HG03575 (cell line): ENCODE measurements at regions not wholly inside any gene's neighbourhood (a gene's known extent, or its start where the extent isn't known, plus 50 kb on each side); places are given as distances from the start of the nearest gene placed in this dataset.

Source experiments
- ATAC-seq: cut with Tn5 transposase; IDR thresholded peaks from one replicate; pipeline ENCODE4 v1.9.1; 2021; ENCODE audit not compliant: unreplicated experiment, insufficient number of reproducible peaks, low FRiP score; ENCODE audit errors: extremely low read depth

DNA sequence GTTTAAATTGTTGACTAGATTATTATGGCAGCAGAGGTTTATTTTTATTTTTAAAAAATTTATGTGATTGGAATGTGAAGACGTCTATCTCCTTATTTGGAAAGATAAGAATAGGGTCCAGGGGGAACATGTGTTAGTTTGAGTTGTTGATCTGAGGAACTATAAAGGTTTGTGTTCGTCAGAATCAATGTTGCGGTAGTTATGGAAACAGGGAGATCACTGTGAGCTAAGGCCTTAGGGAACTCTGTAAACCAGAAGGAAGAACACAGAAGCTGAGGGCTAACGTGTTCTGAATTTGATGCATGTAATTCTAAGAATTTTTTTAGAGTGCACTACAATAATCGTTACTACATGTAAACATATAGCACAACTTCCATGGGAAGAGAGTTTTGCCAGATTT lies 168.5 kb upstream of the ZSWIM2 start:
- ATAC-seq, result no peak

DNA sequence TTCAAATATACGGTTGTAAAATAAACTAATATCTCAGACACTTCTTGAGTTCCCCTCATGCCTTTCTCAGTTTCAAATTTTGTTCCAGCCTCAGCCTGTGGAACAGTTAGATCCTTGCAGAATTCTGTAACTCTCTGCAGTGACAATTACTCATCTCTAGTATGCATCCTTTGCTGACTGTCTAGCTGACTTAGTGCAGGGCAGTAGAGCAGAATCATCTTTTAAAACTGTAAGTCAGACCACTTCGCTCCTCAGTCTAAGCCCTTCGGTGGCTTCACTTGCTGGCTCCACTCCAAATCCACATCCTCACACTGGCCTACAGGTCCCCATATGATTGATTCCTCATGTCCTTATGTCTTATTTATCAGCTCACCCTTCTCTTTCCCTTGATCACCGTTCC lies 164.1 kb upstream of the ZSWIM2 start:
- ATAC-seq, result no peak

DNA sequence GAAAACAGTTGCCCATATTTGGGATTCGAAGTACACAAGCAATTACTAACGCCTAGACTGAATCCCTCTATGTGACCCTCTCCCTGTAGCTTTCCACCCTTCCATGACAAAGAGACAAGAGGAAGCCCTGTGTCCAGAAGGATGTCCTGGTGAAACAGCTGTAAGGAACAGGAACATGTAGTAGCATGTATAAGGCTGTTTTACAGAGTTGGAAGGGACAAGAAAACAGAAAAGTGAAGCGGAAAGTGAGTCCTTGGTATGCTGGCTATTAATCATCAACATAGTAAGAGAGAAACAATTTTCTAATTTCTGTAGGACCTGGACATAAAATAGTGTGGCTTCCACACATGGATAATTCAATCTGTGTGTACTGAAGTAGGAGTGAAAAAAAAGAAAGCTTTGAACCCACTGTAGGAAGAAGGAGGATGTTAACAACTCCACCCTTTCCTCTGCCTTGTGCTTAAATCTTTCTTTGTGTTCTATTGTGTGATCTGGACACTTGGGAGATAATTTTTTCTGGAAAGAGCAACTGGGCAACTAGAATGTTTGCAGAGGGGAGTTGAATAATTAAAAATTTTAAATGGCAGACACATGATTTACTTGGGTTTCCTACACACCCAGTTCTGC lies 162.3 kb upstream of the ZSWIM2 start:
- ATAC-seq, result no peak

DNA sequence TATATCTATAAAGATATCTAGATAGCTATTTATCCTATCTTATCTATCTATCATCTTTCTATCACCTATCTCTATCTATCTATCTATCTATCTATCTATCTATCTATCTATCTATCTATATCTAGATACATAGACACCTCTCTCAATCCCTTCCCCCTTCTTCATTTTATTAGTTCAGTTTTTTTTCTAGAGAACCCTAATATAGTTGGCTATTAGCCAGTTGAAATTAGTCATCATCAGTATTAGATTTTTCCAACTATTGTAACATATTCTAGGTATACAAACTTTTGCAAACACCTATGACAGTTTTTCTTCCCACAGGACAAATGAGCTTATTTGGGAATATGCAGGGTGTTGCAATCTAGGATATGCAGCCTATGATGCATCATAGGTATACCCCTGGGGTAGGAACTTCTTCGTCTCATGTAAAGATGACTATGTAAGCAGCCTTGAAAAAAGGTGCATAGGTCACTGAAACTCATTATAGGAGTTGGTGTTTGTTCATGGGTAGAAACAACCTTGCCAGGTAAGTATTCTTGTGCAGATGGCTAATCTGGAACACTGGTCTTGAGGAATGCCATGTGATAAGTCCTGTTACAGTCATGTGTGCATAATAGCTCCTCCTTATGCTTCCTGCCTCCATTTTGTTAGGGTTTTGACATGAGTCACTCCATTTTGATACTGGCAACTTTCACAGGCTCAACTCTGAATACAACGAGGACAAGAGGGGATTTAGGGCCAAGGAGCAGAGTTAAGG lies 160.7 kb upstream of the ZSWIM2 start:
- no peak for ATAC-seq

DNA sequence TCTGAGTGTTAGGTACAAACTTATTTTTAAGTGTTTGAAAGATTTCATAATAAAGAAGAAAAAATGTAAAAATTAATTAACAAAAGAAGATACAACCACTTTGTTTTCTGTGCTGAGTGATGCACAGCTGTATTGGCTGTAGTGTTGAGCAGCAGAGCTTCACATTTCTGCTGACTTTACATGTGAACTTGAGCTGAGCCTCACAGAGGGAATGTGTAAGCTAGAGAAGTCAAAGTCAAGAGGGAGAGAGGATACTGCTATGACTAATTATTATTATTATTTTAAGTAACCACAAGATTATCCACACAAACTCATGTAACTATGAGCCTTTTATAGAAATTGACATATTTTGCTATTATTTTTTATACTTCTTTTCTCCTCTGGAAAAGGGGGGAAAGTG lies 159.1 kb upstream of the ZSWIM2 start:
- ATAC-seq, result no peak

DNA sequence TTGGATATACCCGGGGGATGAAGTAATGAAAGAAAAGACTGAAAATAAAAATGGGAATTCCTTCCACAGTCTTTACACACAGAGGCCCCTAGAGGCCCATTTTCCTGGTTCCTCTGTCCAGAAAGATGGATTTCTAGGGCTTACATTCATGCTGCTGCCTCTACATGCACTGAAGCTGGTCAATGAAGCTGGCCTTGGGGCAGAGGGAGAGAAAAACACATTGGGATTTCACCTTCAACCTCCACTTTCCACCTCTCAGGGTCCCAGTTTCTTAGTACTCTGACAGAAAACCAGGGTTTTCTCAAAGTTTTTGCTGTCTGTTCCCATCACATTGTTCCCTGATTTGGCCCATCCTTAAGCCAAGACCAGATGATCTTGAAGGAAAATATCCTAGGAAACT lies 154.6 kb upstream of the ZSWIM2 start:
- ATAC-seq, result no peak

DNA sequence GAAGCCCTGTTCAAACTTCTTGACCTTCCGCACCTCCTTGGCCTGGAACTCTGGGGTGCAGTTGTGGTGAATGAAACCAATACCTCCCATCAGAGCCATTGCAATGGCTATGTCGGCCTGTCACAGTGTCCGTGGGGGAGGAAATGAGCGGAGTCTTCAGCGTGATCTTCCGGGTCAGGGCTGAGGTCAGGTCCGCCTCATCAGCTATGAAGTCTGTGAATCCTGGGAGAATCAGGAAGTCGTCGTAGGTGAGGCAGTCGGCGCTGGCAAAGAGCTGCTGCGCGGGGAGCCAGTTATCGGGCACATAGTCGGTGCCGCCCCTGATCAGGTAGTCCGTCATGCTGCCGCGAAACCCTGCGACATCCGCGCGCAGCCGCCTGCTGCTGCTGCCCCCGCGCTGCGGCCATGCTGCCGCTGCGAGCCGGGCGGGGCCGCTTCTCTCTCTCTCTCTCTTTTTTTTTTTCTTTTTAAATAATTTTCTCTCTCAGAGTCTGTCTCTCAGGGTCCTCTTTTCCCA lies 154.1 kb upstream of the ZSWIM2 start:
- no peak for ATAC-seq

DNA sequence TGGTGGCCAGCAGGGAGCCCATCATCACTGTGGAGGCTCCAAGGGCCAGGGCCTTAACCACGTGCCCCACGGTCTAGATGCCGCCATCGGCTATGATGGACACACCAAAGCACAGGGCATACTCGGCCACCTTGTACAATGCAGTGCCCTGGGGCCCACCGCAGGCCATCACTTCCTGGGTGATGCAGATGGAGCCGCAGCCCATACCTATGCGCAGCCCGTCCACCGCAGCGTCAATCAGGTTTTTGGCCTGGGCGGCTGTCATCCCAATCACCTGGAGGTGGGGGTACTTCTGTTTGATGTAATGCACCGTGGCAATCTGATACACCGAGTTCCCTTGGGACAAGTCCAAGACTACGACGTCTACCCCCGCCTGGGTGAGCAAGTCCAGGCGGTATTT lies 153.3 kb upstream of the ZSWIM2 start:
- ATAC-seq, result no peak

DNA sequence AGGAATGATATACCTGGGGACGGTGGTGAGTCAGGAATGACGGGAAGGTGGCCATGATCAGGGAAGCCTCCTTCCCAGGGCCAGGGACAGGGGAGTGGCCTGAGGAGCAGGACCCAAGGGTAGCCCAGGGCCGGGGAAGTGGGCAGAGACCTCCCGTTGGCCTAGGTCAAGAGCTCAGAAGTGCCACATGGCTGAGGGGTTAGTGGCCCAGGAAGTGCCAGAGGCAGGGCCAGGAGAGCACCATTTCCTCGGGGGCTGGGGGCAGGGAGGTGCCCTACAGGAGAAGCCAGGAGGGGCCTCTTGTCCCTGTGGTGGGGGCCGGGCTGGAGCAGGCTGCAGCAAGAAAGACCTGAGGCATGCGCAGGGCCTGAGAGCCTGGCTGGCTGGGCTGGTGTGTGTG lies 152.3 kb upstream of the ZSWIM2 start:
- ATAC-seq, result no peak

DNA sequence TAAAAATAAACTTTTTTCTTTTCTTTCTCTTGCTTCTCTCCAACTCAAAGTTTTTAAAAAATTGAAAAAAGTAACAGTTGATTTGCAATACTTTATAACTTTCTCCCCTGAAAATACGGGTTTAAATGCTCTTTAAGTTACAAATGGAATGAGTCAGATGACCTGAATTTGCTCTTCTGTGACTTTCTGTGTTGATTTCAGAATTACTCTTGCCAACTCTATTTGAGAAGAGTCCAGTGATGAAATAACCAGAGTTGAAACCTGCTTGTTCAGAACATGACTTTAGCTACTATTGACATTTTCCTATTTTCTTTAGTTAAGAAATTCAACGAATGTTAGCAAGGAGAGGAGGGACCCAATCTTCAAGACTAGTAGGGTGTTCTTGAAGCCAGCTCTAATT lies 146.1 kb upstream of the ZSWIM2 start:
- ATAC-seq, result no peak

DNA sequence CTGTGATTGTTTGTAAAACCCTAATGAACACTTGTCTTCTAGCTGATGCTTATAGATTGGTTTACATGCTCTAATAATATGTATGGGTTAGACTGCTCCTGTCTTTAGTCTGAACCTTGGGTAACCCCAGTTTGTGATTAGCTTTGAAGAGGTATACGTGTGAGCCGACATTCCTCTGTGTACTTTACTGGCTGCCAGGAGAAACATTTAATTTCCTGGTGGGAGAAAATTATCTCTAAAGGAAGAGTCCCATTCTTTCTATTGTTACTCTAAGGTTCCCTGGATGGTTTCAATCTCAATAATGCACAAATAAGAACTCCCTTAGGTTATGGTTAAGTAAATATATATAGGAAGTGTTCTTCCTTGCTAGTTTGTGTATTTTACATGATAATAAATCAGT lies 143.6 kb upstream of the ZSWIM2 start:
- no peak for ATAC-seq

DNA sequence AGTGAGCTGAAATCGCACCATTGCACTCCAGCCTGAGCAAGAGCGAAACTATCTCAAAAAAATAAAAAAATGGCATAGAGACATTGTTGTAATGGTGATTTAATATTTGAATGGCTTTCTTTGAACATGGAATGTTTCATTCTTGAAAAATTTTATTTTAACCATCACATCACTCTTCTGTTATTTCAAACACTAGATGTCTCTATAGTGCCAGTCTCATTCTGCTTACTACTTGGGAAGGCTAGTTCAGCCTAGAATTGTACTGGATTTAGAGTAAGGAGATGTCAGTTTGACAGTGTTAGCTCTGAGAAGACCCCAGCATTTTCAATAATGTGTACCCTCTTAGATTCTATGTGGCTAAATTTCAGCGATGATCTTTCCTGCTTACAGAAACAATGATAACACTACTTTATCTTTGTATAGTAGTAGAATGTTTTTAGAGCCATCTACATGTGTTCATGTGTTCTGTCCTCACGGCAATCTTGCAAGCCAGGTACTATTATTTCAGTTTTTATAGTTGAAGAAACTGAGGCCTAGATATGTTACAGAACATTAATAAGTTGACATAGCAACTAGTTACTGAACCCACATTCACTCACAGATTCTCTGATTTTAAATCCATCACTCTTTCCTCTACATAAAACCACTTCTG lies 142.9 kb upstream of the ZSWIM2 start:
- no peak for ATAC-seq

DNA sequence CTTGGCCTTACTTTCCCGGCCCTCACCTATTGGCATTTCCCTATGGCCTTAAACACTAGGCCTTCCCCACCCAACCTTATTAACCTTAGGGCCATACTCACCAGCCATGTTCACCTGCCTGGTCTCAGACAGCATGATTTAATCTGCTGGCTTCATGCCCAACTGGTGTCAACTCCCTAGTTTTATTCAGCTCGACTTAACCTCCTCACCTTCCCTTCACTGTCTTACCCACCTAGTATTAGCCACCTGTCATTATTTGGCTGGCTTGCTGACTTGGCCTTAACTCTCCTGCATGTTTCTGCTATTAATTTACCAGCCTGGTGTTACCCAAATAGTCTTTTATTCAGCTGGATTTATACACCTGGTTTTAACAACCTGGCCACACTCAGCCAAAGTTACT lies 136.0 kb upstream of the ZSWIM2 start:
- no peak for ATAC-seq

DNA sequence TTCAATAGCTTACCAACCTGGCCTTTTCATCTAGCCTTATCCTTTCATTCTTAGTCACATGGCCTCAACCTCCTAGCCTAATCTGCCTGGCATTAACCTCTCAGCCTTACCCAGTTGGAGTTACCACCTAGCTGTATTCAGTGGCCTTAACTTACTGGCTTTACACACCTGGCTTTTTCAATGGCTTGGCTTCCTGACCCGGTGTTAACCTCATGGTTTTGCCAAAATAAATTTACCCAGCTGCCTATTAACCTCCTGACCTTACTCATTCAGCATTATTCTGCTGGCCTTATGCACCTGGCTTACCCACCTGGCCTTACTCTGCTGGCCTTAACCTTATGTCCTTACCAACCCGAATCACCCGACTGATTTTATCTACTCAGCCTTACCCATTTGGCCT lies 135.5 kb upstream of the ZSWIM2 start:
- no peak for ATAC-seq

DNA sequence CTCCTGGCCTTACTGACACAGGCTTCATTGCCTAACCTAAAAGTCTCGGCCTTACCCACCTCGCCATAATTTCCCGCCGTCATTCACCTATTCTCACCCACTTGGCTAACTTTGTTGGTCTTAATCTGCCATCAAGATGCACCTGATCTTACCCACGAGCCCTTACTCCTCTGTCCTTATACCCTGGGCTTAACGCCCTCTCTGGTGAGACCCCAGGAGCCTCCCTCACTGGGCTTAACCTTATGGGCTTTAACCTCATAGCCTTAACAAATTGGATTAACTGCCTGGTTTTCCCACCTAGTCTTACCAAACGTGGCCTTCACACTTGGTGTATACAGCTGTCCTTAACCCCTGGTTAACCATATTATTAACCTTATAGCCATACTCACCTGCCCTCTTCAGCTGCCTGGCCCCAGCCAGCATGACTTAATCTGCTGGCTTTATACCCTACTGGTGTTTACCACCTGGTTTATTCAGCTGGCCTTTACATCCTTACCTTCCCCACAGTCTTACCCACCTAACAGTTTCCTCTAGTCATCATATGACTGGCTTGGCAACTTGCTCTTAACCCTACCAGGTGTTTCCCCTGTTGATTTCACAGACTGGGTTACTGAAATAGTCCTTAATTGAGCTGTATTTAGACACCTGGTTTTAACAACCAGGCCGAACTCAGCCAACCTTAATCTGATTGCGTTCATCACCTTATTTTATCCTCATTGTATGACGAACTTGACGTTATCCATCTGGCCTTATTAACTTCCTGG lies 132.0 kb upstream of the ZSWIM2 start:
- ATAC-seq, result no peak

DNA sequence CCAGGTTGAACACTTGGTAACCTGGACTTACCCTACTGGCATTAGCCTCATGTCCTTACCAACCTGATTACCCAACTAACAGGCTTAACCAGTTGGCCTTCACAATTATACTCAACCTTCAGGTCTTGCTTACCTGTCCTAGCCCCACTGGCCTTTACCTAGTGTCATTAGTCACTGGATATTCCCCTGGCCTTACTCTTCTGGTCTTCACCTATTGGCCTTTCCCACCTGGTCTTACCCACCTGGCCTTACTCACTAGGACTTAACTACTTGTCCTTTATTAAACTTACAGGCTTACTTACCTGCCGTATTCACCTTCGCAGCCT lies 131.1 kb upstream of the ZSWIM2 start:
- no peak for ATAC-seq

DNA sequence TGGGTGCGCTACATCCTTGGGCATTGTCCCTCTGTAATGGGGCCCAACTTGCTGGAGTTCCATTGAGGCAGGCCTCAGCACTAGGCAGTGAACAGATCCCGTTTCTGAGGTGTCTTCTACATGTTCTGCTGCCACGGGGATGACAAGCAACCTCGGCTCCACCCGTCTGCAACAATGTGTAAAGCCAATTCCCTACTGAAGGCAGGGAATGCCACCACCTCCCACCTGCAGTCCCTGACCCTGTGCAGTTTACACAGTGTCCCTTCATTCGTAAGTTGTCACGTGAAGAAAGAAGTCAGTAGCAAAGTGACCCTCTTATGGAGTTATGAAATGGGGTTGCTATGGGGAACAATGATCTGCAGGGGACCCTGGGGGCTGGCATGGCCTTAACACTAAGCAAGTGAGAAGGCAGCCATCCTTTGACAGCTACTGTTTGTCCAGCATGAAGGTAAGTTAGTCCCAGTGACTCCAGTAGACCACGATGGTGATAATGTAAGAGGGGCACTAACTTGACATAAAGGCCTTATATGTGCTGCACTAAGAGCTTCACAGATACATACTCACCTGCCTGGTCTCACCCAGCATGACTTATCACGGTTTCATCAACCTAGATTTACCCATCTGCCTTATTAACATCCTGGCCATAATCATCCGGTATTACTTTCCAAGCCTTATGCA lies 130.6 kb upstream of the ZSWIM2 start:
- no peak for ATAC-seq

DNA sequence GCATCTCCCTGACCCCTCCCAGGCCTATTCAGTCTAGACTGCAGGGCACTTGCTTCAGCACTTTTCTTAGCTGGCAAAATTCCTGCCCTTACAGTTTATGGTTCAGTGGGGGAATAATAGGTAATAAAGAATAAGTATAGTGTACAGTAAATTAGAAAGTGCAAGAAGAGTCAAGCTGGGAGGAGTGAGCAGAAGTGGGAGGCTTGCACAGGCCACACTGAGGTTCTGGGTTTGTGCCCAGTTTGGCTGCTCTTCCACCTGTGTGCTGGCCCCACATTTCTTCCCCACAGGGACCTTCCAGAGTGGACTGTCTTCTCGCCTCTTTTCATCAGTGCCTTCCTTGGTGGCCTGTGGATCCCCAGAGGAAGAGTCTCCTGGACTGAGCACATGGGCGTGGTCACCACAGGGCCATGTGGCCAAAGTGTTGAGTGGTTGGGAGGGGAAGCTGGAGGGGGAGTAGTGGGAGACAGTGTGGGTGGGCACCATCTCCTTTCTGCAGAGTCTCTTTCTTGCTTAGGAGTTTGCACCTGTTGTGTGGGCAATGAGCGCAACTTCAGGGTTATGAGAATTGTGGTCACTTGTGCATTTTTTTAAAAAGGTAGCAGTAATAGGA lies 128.6 kb upstream of the ZSWIM2 start:
- ATAC-seq, result no peak

DNA sequence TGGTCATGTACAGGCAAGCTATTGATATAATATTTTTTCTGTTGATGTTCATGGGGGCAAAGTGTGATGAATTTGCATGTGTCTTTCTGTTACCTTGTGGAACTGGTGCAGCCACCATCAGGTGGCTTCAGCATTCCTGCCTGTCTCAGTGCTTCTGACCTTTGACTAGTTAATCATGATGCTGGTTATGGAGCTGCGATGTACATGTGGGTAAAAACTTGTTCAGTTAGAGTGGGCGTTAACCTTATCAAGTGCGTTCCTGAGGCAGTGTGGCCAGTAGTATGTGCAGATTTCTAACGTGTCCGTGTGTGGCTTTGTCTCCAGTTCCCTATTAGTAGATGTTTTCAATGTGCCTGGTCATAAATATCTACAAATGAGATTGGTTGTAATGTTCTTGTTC lies 127.4 kb upstream of the ZSWIM2 start:
- no peak for ATAC-seq
